IMR-90 (cell line): ENCODE measurements at regions not wholly inside any gene's neighbourhood (a gene's known extent, or its start where the extent isn't known, plus 50 kb on each side); places are given as distances from the start of the nearest gene placed in this dataset.

ENCODE experiments used
- BHLHE40 ChIP-seq: fragments of 150-350 bp; IDR thresholded peaks from 2 replicates; pipeline ENCODE4 v1.6.1; 2016; ENCODE audit warnings: mild to moderate bottlenecking, low read depth, low read length
- CEBPB ChIP-seq: IDR thresholded peaks from 2 replicates; pipeline ENCODE4 v1.6.1; 2012; ENCODE audit warnings: low read depth, low read length, improper control_type of control experiment
- CTCF ChIP-seq: conservative IDR thresholded peaks from 2 replicates; pipeline ENCODE4 v1.5.1; 2012; ENCODE audit warnings: mild to moderate bottlenecking, low read depth, low read length, improper control_type of control experiment
- ELK1 ChIP-seq: fragments of 150-350 bp; IDR thresholded peaks from 2 replicates; pipeline ENCODE4 v1.6.1; 2016; ENCODE audit warnings: low read depth, mild to moderate bottlenecking, low read length, moderate library complexity, borderline replicate concordance
- MAFK ChIP-seq: IDR thresholded peaks from 2 replicates; pipeline ENCODE4 v1.6.1; 2012; ENCODE audit warnings: low read depth, low read length, improper control_type of control experiment
- MXI1 ChIP-seq: IDR thresholded peaks from 2 replicates; pipeline ENCODE4 v1.6.1; 2012; ENCODE audit warnings: low read depth, mild to moderate bottlenecking, low read length, moderate library complexity, borderline replicate concordance
- NFE2L2 ChIP-seq: fragments of 150-350 bp; IDR thresholded peaks from 2 replicates; pipeline ENCODE4 v1.6.1; 2016; ENCODE audit warnings: low read depth, mild to moderate bottlenecking, low read length
- POLR2A ChIP-seq: IDR thresholded peaks from 2 replicates; pipeline ENCODE4 v1.6.1; 2012; ENCODE audit warnings: mild to moderate bottlenecking, low read depth, low read length
- RAD21 ChIP-seq: IDR thresholded peaks from 2 replicates; pipeline ENCODE4 v1.6.1; 2012; ENCODE audit warnings: low read length, improper control_type of control experiment
- RCOR1 ChIP-seq: IDR thresholded peaks from 2 replicates; pipeline ENCODE4 v1.6.1; 2012; ENCODE audit warnings: mild to moderate bottlenecking, low read length, improper control_type of control experiment; ENCODE audit not compliant: insufficient replicate concordance
- RFX5 ChIP-seq: IDR thresholded peaks from 2 replicates; pipeline ENCODE4 v1.8.0; 2012; ENCODE audit warnings: low read depth, mild to moderate bottlenecking, low read length, moderate library complexity
- SMC3 ChIP-seq: fragments of 150-350 bp; IDR thresholded peaks from 2 replicates; pipeline ENCODE4 v1.6.1; 2016; ENCODE audit warnings: low read depth, mild to moderate bottlenecking, antibody characterized with exemption, low read length, moderate library complexity
- USF2 ChIP-seq: fragments of 150-350 bp; IDR thresholded peaks from 2 replicates; pipeline ENCODE4 v1.6.1; 2017; ENCODE audit warnings: mild to moderate bottlenecking, antibody characterized with exemption, low read length, low read depth

GRCh38 chr1:11383553-11384169 is 95.3 kb upstream of the DISP3 start:
- TF ChIP-seq CTCF, result no peak
- TF ChIP-seq USF2, result no peak
- no peak for TF ChIP-seq POLR2A
- no peak for TF ChIP-seq RFX5
- TF ChIP-seq RAD21, result no peak
- no peak for TF ChIP-seq CEBPB
- no peak for TF ChIP-seq BHLHE40
- TF ChIP-seq ELK1, result no peak
- no peak for TF ChIP-seq MXI1
- no peak for TF ChIP-seq SMC3
- TF ChIP-seq NFE2L2, result no peak
- no peak for TF ChIP-seq RCOR1
- TF ChIP-seq MAFK, result no peak
